ENCODE measurements at regions not wholly inside any gene's neighbourhood (a gene's known extent, or its start where the extent isn't known, plus 50 kb on each side); places are given as distances from the start of the nearest gene placed in this dataset.

- no peak overlapping the region for H3K4me2 ChIP-seq (ENCODE audit: extremely low read depth, insufficient read depth, low read length)
- H3K36me3 ChIP-seq (ENCODE audit: control insufficient read depth, insufficient read depth, low read length): no peaks in the 10 kb centered on the region
- H3K4me1 ChIP-seq (ENCODE audit: control insufficient read depth, extremely low read depth, insufficient read depth, low read length): peaks cover 2% of the 10 kb centered on the region
- no peak overlapping the region for H3K4me3 ChIP-seq (replicated peaks in 1 of 4; ENCODE audit: control extremely low read depth in 1 of 4, insufficient read depth in 1 of 4, low read depth in 3 of 4, low read length in 4 of 4)
- H2AFZ ChIP-seq (ENCODE audit: low read length): no peak overlapping the region
- no peak overlapping the region for H3K27ac ChIP-seq (ENCODE audit: insufficient read depth, low read length)
- peak in 1 of 2 donors; percentile 7 for DNase-seq (ENCODE audit: low read depth in 2 of 2)
- no peak overlapping the region for H3K9ac ChIP-seq (ENCODE audit: insufficient read depth, low read length)
- no peaks in the 10 kb centered on the region for H3K9me3 ChIP-seq (ENCODE audit: control insufficient read depth, insufficient read depth, low read depth, low read length)
- no peaks in the 10 kb centered on the region for H4K20me1 ChIP-seq (ENCODE audit: control insufficient read depth, extremely low read depth, insufficient read depth, low read length)
- TF ChIP-seq EZH2 (IDR thresholded peaks at IDR 0.05; ENCODE audit: low read length, missing control alignments) (no peak), CTCF (conservative IDR thresholded peaks at IDR 0.05 in 1 of 2, IDR thresholded peaks at IDR 0.05 in 1 of 2; ENCODE audit: low read depth in 1 of 2, low read length in 2 of 2) (no peak)
- no peaks in the 10 kb centered on the region for H3K27me3 ChIP-seq (ENCODE audit: control insufficient read depth, insufficient read depth, low read length)
- H3K79me2 ChIP-seq (ENCODE audit: control insufficient read depth, insufficient read depth, low read length): no peaks in the 10 kb centered on the region
Measured at GRCh38 chr1:57494530-57495079, 70.7 kb upstream of the DAB1 start.

GRCh38 chr1:57492586-57493226 is 68.8 kb upstream of the DAB1 start:
- no peak for TF ChIP-seq EZH2 (IDR thresholded peaks at IDR 0.05; ENCODE audit: low read length, missing control alignments)
- no peak for TF ChIP-seq CTCF (conservative IDR thresholded peaks at IDR 0.05 in 1 of 2, IDR thresholded peaks at IDR 0.05 in 1 of 2; ENCODE audit: low read depth in 1 of 2, low read length in 2 of 2)
- no peaks in the 10 kb centered on the region for H3K9me3 ChIP-seq (ENCODE audit: control insufficient read depth, insufficient read depth, low read depth, low read length)
- no peaks in the 10 kb centered on the region for H3K36me3 ChIP-seq (ENCODE audit: control insufficient read depth, insufficient read depth, low read length)
- DNase-seq (ENCODE audit: low read depth in 2 of 2): no peak
- no peak overlapping the region for H2AFZ ChIP-seq (ENCODE audit: low read length)
- H3K9ac ChIP-seq (ENCODE audit: insufficient read depth, low read length): no peak overlapping the region
- H3K4me1 ChIP-seq (ENCODE audit: control insufficient read depth, extremely low read depth, insufficient read depth, low read length): peaks cover 10% of the 10 kb centered on the region
- no peaks in the 10 kb centered on the region for H3K79me2 ChIP-seq (ENCODE audit: control insufficient read depth, insufficient read depth, low read length)
- no peak overlapping the region for H3K4me3 ChIP-seq (replicated peaks in 1 of 4; ENCODE audit: control extremely low read depth in 1 of 4, insufficient read depth in 1 of 4, low read depth in 3 of 4, low read length in 4 of 4)
- H3K27ac ChIP-seq (ENCODE audit: insufficient read depth, low read length): no peak overlapping the region
- no peak overlapping the region for H3K4me2 ChIP-seq (ENCODE audit: extremely low read depth, insufficient read depth, low read length)
- H3K27me3 ChIP-seq (ENCODE audit: control insufficient read depth, insufficient read depth, low read length): no peaks in the 10 kb centered on the region
- no peaks in the 10 kb centered on the region for H4K20me1 ChIP-seq (ENCODE audit: control insufficient read depth, extremely low read depth, insufficient read depth, low read length)

GRCh38 chr1:57489358-57490036 is 65.6 kb upstream of the DAB1 start:
- no peaks in the 10 kb centered on the region for H3K36me3 ChIP-seq (ENCODE audit: control insufficient read depth, insufficient read depth, low read length)
- H3K9ac ChIP-seq (ENCODE audit: insufficient read depth, low read length): no peak overlapping the region
- TF ChIP-seq EZH2 (IDR thresholded peaks at IDR 0.05; ENCODE audit: low read length, missing control alignments): no peak
- TF ChIP-seq CTCF (conservative IDR thresholded peaks at IDR 0.05 in 1 of 2, IDR thresholded peaks at IDR 0.05 in 1 of 2; ENCODE audit: low read depth in 1 of 2, low read length in 2 of 2): no peak
- H3K4me3 ChIP-seq (replicated peaks in 1 of 4; ENCODE audit: control extremely low read depth in 1 of 4, insufficient read depth in 1 of 4, low read depth in 3 of 4, low read length in 4 of 4): no peak overlapping the region
- H3K79me2 ChIP-seq (ENCODE audit: control insufficient read depth, insufficient read depth, low read length): no peaks in the 10 kb centered on the region
- no peaks in the 10 kb centered on the region for H4K20me1 ChIP-seq (ENCODE audit: control insufficient read depth, extremely low read depth, insufficient read depth, low read length)
- H3K4me2 ChIP-seq (ENCODE audit: extremely low read depth, insufficient read depth, low read length): peak overlapping the region; percentile 51
- peak overlapping the region; percentile 63 for H3K27ac ChIP-seq (ENCODE audit: insufficient read depth, low read length)
- H3K27me3 ChIP-seq (ENCODE audit: control insufficient read depth, insufficient read depth, low read length): no peaks in the 10 kb centered on the region
- H3K9me3 ChIP-seq (ENCODE audit: control insufficient read depth, insufficient read depth, low read depth, low read length): no peaks in the 10 kb centered on the region
- peak overlapping the region; percentile 52 for H2AFZ ChIP-seq (ENCODE audit: low read length)
- peak; percentile 90 to 91 for DNase-seq (ENCODE audit: low read depth in 2 of 2)
- H3K4me1 ChIP-seq (ENCODE audit: control insufficient read depth, extremely low read depth, insufficient read depth, low read length): peaks cover 16% of the 10 kb centered on the region
